IMR-90 (cell line): ENCODE measurements at regions not wholly inside any gene's neighbourhood (a gene's known extent, or its start where the extent isn't known, plus 50 kb on each side); places are given as distances from the start of the nearest gene placed in this dataset.

Experiments
- ATAC-seq: fragments of 200-7000 bp; cut with Tn5 transposase; 2 replicates; pipeline ENCODE4 v1.9.1; 2020; ENCODE audit warnings: low read depth, mild to moderate bottlenecking, moderate library complexity
- BruUV-seq: library from RNA; stranded (reverse); fragments of 400-500 nt; replicated peaks from 2 replicates; lab custom pipeline; 2021; lab: Mats Ljungman, UMichigan
- CTCF ChIA-PET: fragments of 300-600 bp; formaldehyde crosslinking; extraction: SDS; loops from one replicate; lab custom pipeline; 2021; ENCODE audit warnings: antibody characterized with exemption; lab: Yijun Ruan, JAX
- POLR2A ChIA-PET: fragments of 300-600 bp; sonication (Branson Sonifier 250); formaldehyde crosslinking; loops from one replicate; lab custom pipeline; 2022; ENCODE audit warnings: antibody characterized with exemption; ENCODE audit not compliant: unreplicated experiment; lab: Charles Lee
- DNase-seq: peaks from one replicate; pipeline ENCODE4 v3.0.0; 2013
- H2AFZ ChIP-seq: replicated peaks from 2 replicates; pipeline ENCODE3; 2013; ENCODE audit warnings: low read length, mild to moderate bottlenecking; ENCODE audit not compliant: poor library complexity
- H2AK5ac ChIP-seq: 2 replicates; pipeline ENCODE4 v1.6.1; 2013; ENCODE audit warnings: low read depth, low read length, inconsistent platforms
- H2AK9ac ChIP-seq: replicated peaks from 2 replicates; pipeline ENCODE3; 2013; ENCODE audit warnings: mild to moderate bottlenecking, low read depth, low read length, moderate library complexity; ENCODE audit not compliant: poor library complexity
- H2BK120ac ChIP-seq: 2 replicates; pipeline ENCODE4 v1.6.1; 2013; ENCODE audit warnings: low read depth, low read length, inconsistent platforms
- H2BK15ac ChIP-seq: 3 replicates; pipeline ENCODE4 v1.6.1; 2013; ENCODE audit warnings: low read depth, low read length, inconsistent platforms
- H2BK20ac ChIP-seq: 2 replicates; pipeline ENCODE4 v1.6.1; 2013; ENCODE audit warnings: low read depth, mild to moderate bottlenecking, inconsistent platforms, low read length, moderate library complexity
- H2BK5ac ChIP-seq: 2 replicates; pipeline ENCODE4 v1.6.1; 2013; ENCODE audit warnings: mild to moderate bottlenecking, low read depth, low read length, inconsistent platforms; ENCODE audit not compliant: poor library complexity, severe bottlenecking
- H3K14ac ChIP-seq: replicated peaks from 2 replicates; pipeline ENCODE4 v1.6.1; 2013; ENCODE audit warnings: low read depth, low read length, inconsistent platforms
- H3K18ac ChIP-seq: 2 replicates; pipeline ENCODE4 v1.6.1; 2013; ENCODE audit warnings: low read depth, low read length, control low read depth
- H3K23ac ChIP-seq: 2 replicates; pipeline ENCODE4 v1.6.1; 2013; ENCODE audit warnings: low read depth, low read length, inconsistent platforms
- H3K27ac ChIP-seq: 2 replicates; pipeline ENCODE4 v1.5.1; 2013; ENCODE audit warnings: mild to moderate bottlenecking, control low read depth, low read length; ENCODE audit not compliant: insufficient read depth
- H3K27me3 ChIP-seq: 2 replicates; pipeline ENCODE4 v1.6.1; 2013; ENCODE audit warnings: low read length; ENCODE audit not compliant: control insufficient read depth, insufficient read depth
- H3K36me3 ChIP-seq: 2 replicates; pipeline ENCODE4 v1.6.1; 2013; ENCODE audit warnings: low read length, mixed read lengths; ENCODE audit not compliant: control insufficient read depth, insufficient read depth
- H3K4ac ChIP-seq: 2 replicates; pipeline ENCODE4 v1.6.1; 2013; ENCODE audit warnings: low read depth, low read length, inconsistent platforms
- H3K4me1 ChIP-seq: 2 replicates; pipeline ENCODE4 v1.6.1; 2013; ENCODE audit warnings: low read length, mixed read lengths; ENCODE audit not compliant: control insufficient read depth, insufficient read depth
- H3K4me2 ChIP-seq: 2 replicates; pipeline ENCODE4 v1.6.1; 2013; ENCODE audit warnings: low read depth, mild to moderate bottlenecking, control low read depth, low read length, moderate library complexity
- H3K4me3 ChIP-seq: 2 replicates; pipeline ENCODE4 v1.5.1; 2013; ENCODE audit warnings: low read depth, mild to moderate bottlenecking, control low read depth, low read length, moderate library complexity; ENCODE audit not compliant: insufficient read depth
- H3K56ac ChIP-seq: 2 replicates; pipeline ENCODE4 v1.6.1; 2013; ENCODE audit warnings: low read length, inconsistent platforms; ENCODE audit not compliant: insufficient read depth; ENCODE audit errors: extremely low read depth
- H3K79me1 ChIP-seq, 2 experiments: 2 replicates each; pipeline ENCODE4 v1.6.1; 2013; ENCODE audit warnings: low read length in 2 of 2, inconsistent platforms in 1 of 2, low read depth in 1 of 2
- H3K9ac ChIP-seq: 2 replicates; pipeline ENCODE4 v1.6.1; 2013; ENCODE audit warnings: low read depth, low read length, control low read depth
- H3K9me1 ChIP-seq: 2 replicates; pipeline ENCODE4 v1.6.1; 2013; ENCODE audit warnings: low read length, inconsistent platforms; ENCODE audit not compliant: insufficient read depth
- H3K9me3 ChIP-seq: 2 replicates; pipeline ENCODE4 v1.6.1; 2013; ENCODE audit warnings: low read length; ENCODE audit not compliant: control insufficient read depth, insufficient read depth
- H4K20me1 ChIP-seq: 2 replicates; pipeline ENCODE4 v1.6.1; 2013; ENCODE audit warnings: low read length, inconsistent platforms; ENCODE audit not compliant: insufficient read depth
- H4K5ac ChIP-seq: 2 replicates; pipeline ENCODE4 v1.6.1; 2013; ENCODE audit warnings: mild to moderate bottlenecking, low read depth, low read length, control low read depth
- H4K8ac ChIP-seq, 2 experiments: 2 replicates each; pipeline ENCODE4 v1.6.1; 2013; ENCODE audit warnings: low read depth in 2 of 2, low read length in 2 of 2, control low read depth in 1 of 2, inconsistent platforms in 1 of 2
- H4K91ac ChIP-seq: 2 replicates; pipeline ENCODE4 v1.6.1; 2013; ENCODE audit warnings: low read depth, low read length, inconsistent platforms; ENCODE audit not compliant: insufficient read depth
- CHD1 ChIP-seq: IDR thresholded peaks from 2 replicates; pipeline ENCODE4 v1.6.1; 2012; ENCODE audit warnings: low read depth, low read length, improper control_type of control experiment
- MAZ ChIP-seq: IDR thresholded peaks from 2 replicates; pipeline ENCODE4 v1.6.1; 2012; ENCODE audit warnings: low read depth, mild to moderate bottlenecking, low read length, improper control_type of control experiment, moderate library complexity, borderline replicate concordance
- MXI1 ChIP-seq: IDR thresholded peaks from 2 replicates; pipeline ENCODE4 v1.6.1; 2012; ENCODE audit warnings: low read depth, mild to moderate bottlenecking, low read length, moderate library complexity, borderline replicate concordance
- NFE2L2 ChIP-seq: fragments of 150-350 bp; IDR thresholded peaks from 2 replicates; pipeline ENCODE4 v1.6.1; 2016; ENCODE audit warnings: low read depth, mild to moderate bottlenecking, low read length
- RFX5 ChIP-seq: IDR thresholded peaks from 2 replicates; pipeline ENCODE4 v1.8.0; 2012; ENCODE audit warnings: low read depth, mild to moderate bottlenecking, low read length, moderate library complexity
- SMC3 ChIP-seq: fragments of 150-350 bp; IDR thresholded peaks from 2 replicates; pipeline ENCODE4 v1.6.1; 2016; ENCODE audit warnings: low read depth, mild to moderate bottlenecking, antibody characterized with exemption, low read length, moderate library complexity
- WGBS, 2 experiments: methylation state at CpG; one replicate each; pipeline versions ENCODE4 v1.1.5 to v1.1.7; 2013; ENCODE audit warnings: missing lambda C conversion rate in 2 of 2; ENCODE audit not compliant: insufficient read length in 1 of 2; ENCODE audit errors: extremely low coverage in 2 of 2; 5-methylcytosine and 5-hydroxymethylcytosine counted together
- dilution Hi-C: fragments of 300-500 bp; cut with HindIII; formaldehyde crosslinking; loops from one replicate; pipeline ENCODE4 v1.14.3; 2018; ENCODE audit warnings: low sequenced_read_pairs; ENCODE audit not compliant: unreplicated experiment
- in situ Hi-C: fragments of 300-500 bp; cut with MboI; formaldehyde crosslinking; loops from 3 replicates; pipeline ENCODE4 v1.14.3; 2019; ENCODE audit warnings: low sequenced_read_pairs, inconsistent platforms, mixed read lengths
- intact Hi-C: fragments of 100-400 bp; cut with micrococcal nuclease; formaldehyde crosslinking; loops from 2 replicates; pipeline ENCODE4 v1.10.0; 2022
- TF ChIP-seq, protein P1 (sequence below): fragments of 150-350 bp; IDR thresholded peaks from 2 replicates; pipeline ENCODE4 v1.6.1; 2016; ENCODE audit warnings: low read depth, mild to moderate bottlenecking, low read length, moderate library complexity, borderline replicate concordance

DNA sequence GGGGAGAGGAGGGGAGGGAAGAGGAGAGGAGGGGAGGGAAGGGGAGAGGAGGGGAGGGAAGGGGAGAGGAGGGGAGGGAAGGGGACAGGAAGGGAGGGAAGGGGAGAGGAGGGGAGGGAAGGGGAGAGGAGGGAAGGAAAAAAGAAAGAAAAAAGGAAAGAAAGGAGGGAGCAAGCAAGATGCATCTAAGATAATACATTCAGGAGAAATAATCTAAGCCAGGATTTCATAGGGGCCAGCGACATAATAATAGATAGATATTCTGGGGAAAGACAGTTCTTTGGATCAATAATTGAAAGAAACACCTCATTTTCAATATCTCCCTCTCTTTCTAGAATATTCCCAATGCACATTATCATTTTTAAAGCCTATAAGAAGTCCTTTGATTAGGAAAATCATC is 328.9 kb upstream of the ID2 start:
- no peak overlapping the region for H2AK5ac ChIP-seq
- H3K14ac ChIP-seq = no peak overlapping the region
- dilution Hi-C loops (no loop called here), intact Hi-C loops (no loop called here), in situ Hi-C loops (no loop called here)
- no peak overlapping the region for H4K91ac ChIP-seq
- H3K27ac ChIP-seq = no peak overlapping the region
- H4K5ac ChIP-seq = no peak overlapping the region
- no peaks in the 10 kb centered on the region for H3K4me1 ChIP-seq
- no peaks in the 10 kb centered on the region for H4K20me1 ChIP-seq
- H2BK20ac ChIP-seq = no peak overlapping the region
- ChIA-PET POLR2A (no interaction called here), CTCF (no interaction called here)
- no peak overlapping the region for H4K8ac ChIP-seq
- H3K56ac ChIP-seq = no peak overlapping the region
- no peak overlapping the region for H3K23ac ChIP-seq
- ATAC-seq (no peak), DNase-seq (no peak)
- no peak overlapping the region for H2BK120ac ChIP-seq
- H3K79me1 ChIP-seq = no peaks in the 10 kb centered on the region
- no peak overlapping the region for H2BK5ac ChIP-seq
- no peak overlapping the region for H2AK9ac ChIP-seq
- peaks cover 4% of the 10 kb centered on the region for H3K9me3 ChIP-seq
- no peaks in the 10 kb centered on the region; the same call in 1 of the 2 replicates for H3K9me1 ChIP-seq
- H2BK15ac ChIP-seq = no peak overlapping the region
- TF ChIP-seq MAZ (no peak), RFX5 (no peak), NFE2L2 (no peak), SMC3 (no peak), MXI1 (no peak), CHD1 (no peak)
- TF ChIP-seq, protein P1, sequence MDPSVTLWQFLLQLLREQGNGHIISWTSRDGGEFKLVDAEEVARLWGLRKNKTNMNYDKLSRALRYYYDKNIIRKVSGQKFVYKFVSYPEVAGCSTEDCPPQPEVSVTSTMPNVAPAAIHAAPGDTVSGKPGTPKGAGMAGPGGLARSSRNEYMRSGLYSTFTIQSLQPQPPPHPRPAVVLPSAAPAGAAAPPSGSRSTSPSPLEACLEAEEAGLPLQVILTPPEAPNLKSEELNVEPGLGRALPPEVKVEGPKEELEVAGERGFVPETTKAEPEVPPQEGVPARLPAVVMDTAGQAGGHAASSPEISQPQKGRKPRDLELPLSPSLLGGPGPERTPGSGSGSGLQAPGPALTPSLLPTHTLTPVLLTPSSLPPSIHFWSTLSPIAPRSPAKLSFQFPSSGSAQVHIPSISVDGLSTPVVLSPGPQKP = no peak
- no peak overlapping the region for H2AFZ ChIP-seq
- H3K4me3 ChIP-seq = no peak overlapping the region
- BruUV-seq = no TSS peak
- peaks cover 5% of the 10 kb centered on the region for H3K27me3 ChIP-seq
- no CpG with 5 or more reads among the region's 1 CpG for WGBS, 2 experiments
- H3K9ac ChIP-seq = no peak overlapping the region
- H3K4me2 ChIP-seq = no peak overlapping the region
- no peak overlapping the region for H3K4ac ChIP-seq
- H3K36me3 ChIP-seq = no peaks in the 10 kb centered on the region
- no peak overlapping the region for H3K18ac ChIP-seq
